ENCODE measurements at regions not wholly inside any gene's neighbourhood (a gene's known extent, or its start where the extent isn't known, plus 50 kb on each side); places are given as distances from the start of the nearest gene placed in this dataset.

- H3K4me3 Mint-ChIP-seq: no peak overlapping the region
- DNase-seq (no peak), ATAC-seq (replicated peaks in 1 of 4) (no peak)
- H3K27ac Mint-ChIP-seq: no peak overlapping the region
- peaks cover 5 to 12% (median 10%) of the 10 kb centered on the region in 3 donors for H3K9me3 Mint-ChIP-seq
- Histone ChIP-seq H3K36me3 (ENCODE audit: control insufficient read depth in 2 of 2, extremely low read depth in 1 of 2, insufficient read depth in 1 of 2, low read length in 1 of 2) (no peaks in the 10 kb centered on the region), H3K27ac (ENCODE audit: low read length) (no peak overlapping the region), H3K27me3 (replicated peaks in 1 of 2; ENCODE audit: control insufficient read depth in 2 of 2, extremely low read depth in 1 of 2, insufficient read depth in 2 of 2, low read length in 1 of 2) (peaks cover 0 to 11% of the 10 kb centered on the region in 2 experiments), H3K4me1 (ENCODE audit: control insufficient read depth in 1 of 2, extremely low read depth in 1 of 2, insufficient read depth in 2 of 2, low read length in 2 of 2) (no peaks in the 10 kb centered on the region), H3K4me3 (ENCODE audit: control insufficient read depth in 1 of 2, extremely low read depth in 1 of 2, low read length in 1 of 2) (no peak overlapping the region), H3K9me3 (no peaks in the 10 kb centered on the region)
- H3K4me1 Mint-ChIP-seq: no peaks in the 10 kb centered on the region
- no peaks in the 10 kb centered on the region for H3K36me3 Mint-ChIP-seq
- CTCF ChIA-PET: no interaction called here
- peaks cover 31 to 38% of the 10 kb centered on the region in 2 donors for H3K27me3 Mint-ChIP-seq
- POLR2A ChIA-PET: no interaction called here
- 38% methylated on average over 1 of the region's 5 CpGs for WGBS (ENCODE audit: insufficient coverage)
These were observed 292.7 kb downstream of the PRDM2 start for GRCh38 chr1:13992489-13993285.

- Histone ChIP-seq H3K4me1 (ENCODE audit: control insufficient read depth in 1 of 2, extremely low read depth in 1 of 2, insufficient read depth in 2 of 2, low read length in 2 of 2) (no peaks in the 10 kb centered on the region), H3K27ac (ENCODE audit: low read length) (no peak overlapping the region), H3K9me3 (no peaks in the 10 kb centered on the region), H3K36me3 (ENCODE audit: control insufficient read depth in 2 of 2, extremely low read depth in 1 of 2, insufficient read depth in 1 of 2, low read length in 1 of 2) (no peaks in the 10 kb centered on the region), H3K27me3 (replicated peaks in 1 of 2; ENCODE audit: control insufficient read depth in 2 of 2, extremely low read depth in 1 of 2, insufficient read depth in 2 of 2, low read length in 1 of 2) (peaks cover 0 to 11% of the 10 kb centered on the region in 2 experiments), H3K4me3 (ENCODE audit: control insufficient read depth in 1 of 2, extremely low read depth in 1 of 2, low read length in 1 of 2) (no peak overlapping the region)
- Mint-ChIP-seq H3K27ac (no peak overlapping the region), H3K36me3 (no peaks in the 10 kb centered on the region), H3K9me3 (peaks cover 6 to 20% (median 16%) of the 10 kb centered on the region in 3 donors), H3K4me3 (no peak overlapping the region), H3K27me3 (peaks cover 30 to 38% of the 10 kb centered on the region in 2 donors), H3K4me1 (no peaks in the 10 kb centered on the region)
- CTCF ChIA-PET: interaction anchor here in 1 of 2 donors (0.6 kb wide), 1 partner anchor 12 kb away, joined by 4 read pairs; no protein-coding TSS in a partner anchor
- POLR2A ChIA-PET: no interaction called here
- WGBS (ENCODE audit: insufficient coverage): 38% methylated on average over 1 of the region's 1 CpG
- DNase-seq (no peak), ATAC-seq (replicated peaks in 1 of 4) (no peak)
These were observed 294.4 kb downstream of the PRDM2 start for GRCh38 chr1:13994386-13994785.

GRCh38 chr1:13996334-13996733 is 296.3 kb downstream of the PRDM2 start:
- Histone ChIP-seq H3K4me3 (ENCODE audit: control insufficient read depth in 1 of 2, extremely low read depth in 1 of 2, low read length in 1 of 2) (no peak overlapping the region), H3K36me3 (ENCODE audit: control insufficient read depth in 2 of 2, extremely low read depth in 1 of 2, insufficient read depth in 1 of 2, low read length in 1 of 2) (no peaks in the 10 kb centered on the region), H3K27ac (ENCODE audit: low read length) (no peak overlapping the region), H3K27me3 (replicated peaks in 1 of 2; ENCODE audit: control insufficient read depth in 2 of 2, extremely low read depth in 1 of 2, insufficient read depth in 2 of 2, low read length in 1 of 2) (peaks cover 0 to 11% of the 10 kb centered on the region in 2 experiments), H3K4me1 (ENCODE audit: control insufficient read depth in 1 of 2, extremely low read depth in 1 of 2, insufficient read depth in 2 of 2, low read length in 2 of 2) (no peaks in the 10 kb centered on the region), H3K9me3 (no peaks in the 10 kb centered on the region)
- ATAC-seq (replicated peaks in 1 of 4): no peak
- H3K36me3 Mint-ChIP-seq: no peaks in the 10 kb centered on the region
- WGBS (ENCODE audit: insufficient coverage): 100% methylated on average over 1 of the region's 2 CpGs
- H3K4me3 Mint-ChIP-seq: no peak overlapping the region
- peaks cover 14 to 27% (median 24%) of the 10 kb centered on the region in 3 donors for H3K9me3 Mint-ChIP-seq
- peaks cover 22 to 31% of the 10 kb centered on the region in 2 donors for H3K27me3 Mint-ChIP-seq
- POLR2A ChIA-PET: no interaction called here
- no peak overlapping the region for H3K27ac Mint-ChIP-seq
- CTCF ChIA-PET: no interaction called here
- no peak for DNase-seq
- no peaks in the 10 kb centered on the region for H3K4me1 Mint-ChIP-seq

- Histone ChIP-seq H3K36me3 (ENCODE audit: control insufficient read depth in 2 of 2, extremely low read depth in 1 of 2, insufficient read depth in 1 of 2, low read length in 1 of 2) (no peaks in the 10 kb centered on the region), H3K27ac (ENCODE audit: low read length) (no peak overlapping the region), H3K4me1 (ENCODE audit: control insufficient read depth in 1 of 2, extremely low read depth in 1 of 2, insufficient read depth in 2 of 2, low read length in 2 of 2) (no peaks in the 10 kb centered on the region), H3K27me3 (replicated peaks in 1 of 2; ENCODE audit: control insufficient read depth in 2 of 2, extremely low read depth in 1 of 2, insufficient read depth in 2 of 2, low read length in 1 of 2) (no peaks in the 10 kb centered on the region), H3K9me3 (no peaks in the 10 kb centered on the region), H3K4me3 (ENCODE audit: control insufficient read depth in 1 of 2, extremely low read depth in 1 of 2, low read length in 1 of 2) (no peak overlapping the region)
- ATAC-seq (replicated peaks in 1 of 4) (no peak), DNase-seq (no peak)
- WGBS (ENCODE audit: insufficient coverage): no CpG with 5 or more reads among the region's 1 CpG
- Mint-ChIP-seq H3K4me3 (no peak overlapping the region), H3K27me3 (peaks cover 2 to 11% of the 10 kb centered on the region in 2 donors), H3K4me1 (no peaks in the 10 kb centered on the region), H3K27ac (no peak overlapping the region), H3K36me3 (no peaks in the 10 kb centered on the region), H3K9me3 (peaks cover 8 to 24% (median 11%) of the 10 kb centered on the region in 3 donors)
- POLR2A ChIA-PET: no interaction called here
- CTCF ChIA-PET: no interaction called here
These were observed 303.6 kb downstream of the PRDM2 start for GRCh38 chr1:14003552-14003951.

GRCh38 chr1:14009582-14009981 is 309.6 kb downstream of the PRDM2 start:
- ATAC-seq (replicated peaks in 1 of 4) (no peak), DNase-seq (no peak)
- H3K36me3 ChIP-seq (ENCODE audit: control insufficient read depth in 2 of 2, extremely low read depth in 1 of 2, insufficient read depth in 1 of 2, low read length in 1 of 2): no peaks in the 10 kb centered on the region
- POLR2A ChIA-PET: no interaction called here
- CTCF ChIA-PET: no interaction called here
- no peaks in the 10 kb centered on the region for H3K4me1 ChIP-seq (ENCODE audit: control insufficient read depth in 1 of 2, extremely low read depth in 1 of 2, insufficient read depth in 2 of 2, low read length in 2 of 2)
- H3K4me3 Mint-ChIP-seq: no peak overlapping the region
- no peaks in the 10 kb centered on the region for H3K4me1 Mint-ChIP-seq
- H3K36me3 Mint-ChIP-seq: no peaks in the 10 kb centered on the region
- no peaks in the 10 kb centered on the region for H3K9me3 ChIP-seq
- no peak overlapping the region for H3K4me3 ChIP-seq (ENCODE audit: control insufficient read depth in 1 of 2, extremely low read depth in 1 of 2, low read length in 1 of 2)
- H3K9me3 Mint-ChIP-seq: peaks cover 0 to 14% (median 0%) of the 10 kb centered on the region in 3 donors
- peaks cover 0 to 3% of the 10 kb centered on the region in 2 experiments for H3K27me3 ChIP-seq (replicated peaks in 1 of 2; ENCODE audit: control insufficient read depth in 2 of 2, extremely low read depth in 1 of 2, insufficient read depth in 2 of 2, low read length in 1 of 2)
- H3K27me3 Mint-ChIP-seq: peaks cover 0 to 7% of the 10 kb centered on the region in 2 donors
- H3K27ac ChIP-seq (ENCODE audit: low read length): no peak overlapping the region
- 40% methylated on average over 1 of the region's 3 CpGs for WGBS (ENCODE audit: insufficient coverage)
- H3K27ac Mint-ChIP-seq: no peak overlapping the region

DNA sequence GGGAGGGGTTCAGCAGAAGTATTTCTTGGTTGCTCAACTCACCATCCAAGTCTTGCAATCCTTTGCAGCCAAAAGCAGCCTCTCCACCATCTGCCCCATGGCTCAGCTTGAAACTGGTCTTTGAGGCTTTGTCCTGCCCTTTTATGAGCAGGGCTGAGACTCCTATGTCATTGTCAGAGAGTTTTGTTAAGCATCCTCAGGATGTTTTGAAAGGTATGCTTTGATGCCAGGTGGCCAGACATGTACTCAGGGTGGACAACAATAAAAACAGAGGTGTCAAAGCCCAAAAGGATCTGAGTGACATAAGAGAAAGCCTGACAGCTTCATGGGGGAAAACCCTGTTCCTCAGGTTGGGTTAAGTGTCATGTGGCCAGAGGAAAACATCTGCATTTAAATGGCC is 310.5 kb downstream of the PRDM2 start:
- Histone ChIP-seq H3K4me3 (ENCODE audit: control insufficient read depth in 1 of 2, extremely low read depth in 1 of 2, low read length in 1 of 2) (no peak overlapping the region), H3K4me1 (ENCODE audit: control insufficient read depth in 1 of 2, extremely low read depth in 1 of 2, insufficient read depth in 2 of 2, low read length in 2 of 2) (no peaks in the 10 kb centered on the region), H3K9me3 (no peaks in the 10 kb centered on the region), H3K36me3 (ENCODE audit: control insufficient read depth in 2 of 2, extremely low read depth in 1 of 2, insufficient read depth in 1 of 2, low read length in 1 of 2) (no peaks in the 10 kb centered on the region), H3K27ac (ENCODE audit: low read length) (no peak overlapping the region), H3K27me3 (replicated peaks in 1 of 2; ENCODE audit: control insufficient read depth in 2 of 2, extremely low read depth in 1 of 2, insufficient read depth in 2 of 2, low read length in 1 of 2) (peaks cover 0 to 3% of the 10 kb centered on the region in 2 experiments)
- Mint-ChIP-seq H3K4me3 (no peak overlapping the region), H3K27ac (no peak overlapping the region), H3K9me3 (peaks cover 0 to 14% (median 0%) of the 10 kb centered on the region in 3 donors), H3K4me1 (no peaks in the 10 kb centered on the region), H3K27me3 (peaks cover 0 to 7% of the 10 kb centered on the region in 2 donors), H3K36me3 (no peaks in the 10 kb centered on the region)
- ChIA-PET POLR2A (no interaction called here), CTCF (no interaction called here)
- ATAC-seq (replicated peaks in 1 of 4) (no peak), DNase-seq (no peak)

All from T-cell (primary cell).